Stimulated activated CD4-positive, alpha-beta T cell treated with anti-CD3 and anti-CD28 coated beads, Interleukin-12 subunit alpha, Interleukin-12 subunit beta, amount 100 ng/mL, for 24 hours (primary cell): ENCODE measurements at regions not wholly inside any gene's neighbourhood (a gene's known extent, or its start where the extent isn't known, plus 50 kb on each side); places are given as distances from the start of the nearest gene placed in this dataset.

Experiments
- DNase-seq, 2 experiments: peaks; one replicate each; pipeline ENCODE4 v3.0.0-alpha.2; 2020; ENCODE audit warnings: low read depth in 2 of 2

GRCh38 chr2:234339011-234339410 lies 157.9 kb downstream of the ARL4C start:
- no peak for DNase-seq

GRCh38 chr2:234335661-234336228 lies 161.1 kb downstream of the ARL4C start:
- DNase-seq: peak; percentile 19 to 25

- DNase-seq: no peak
Observed at GRCh38 chr2:234334756-234335155, 162.1 kb downstream of the ARL4C start.

- DNase-seq: no peak
Observed at GRCh38 chr2:234334151-234334550, 162.7 kb downstream of the ARL4C start.

- no peak for DNase-seq
Observed at GRCh38 chr2:234333168-234334130, 163.4 kb downstream of the ARL4C start.

- no peak for DNase-seq
Observed at GRCh38 chr2:234331966-234332365, 164.9 kb downstream of the ARL4C start.

GRCh38 chr2:234331566-234331965 lies 165.3 kb downstream of the ARL4C start:
- no peak for DNase-seq

- DNase-seq: no peak
Observed at GRCh38 chr2:234330902-234331301, 166.0 kb downstream of the ARL4C start.

GRCh38 chr2:234329202-234329960 lies 167.5 kb downstream of the ARL4C start:
- DNase-seq: no peak

- no peak for DNase-seq
Observed at GRCh38 chr2:234328444-234328990, 168.4 kb downstream of the ARL4C start.

GRCh38 chr2:234326694-234327093 lies 170.2 kb downstream of the ARL4C start:
- DNase-seq: no peak

GRCh38 chr2:234324116-234324515 lies 172.8 kb downstream of the ARL4C start:
- DNase-seq: no peak

- DNase-seq: no peak
Observed at GRCh38 chr2:234322766-234323465, 174.0 kb downstream of the ARL4C start.

- DNase-seq: no peak
Observed at GRCh38 chr2:234320066-234320465, 176.8 kb downstream of the ARL4C start.

- DNase-seq: no peak
Observed at GRCh38 chr2:234318361-234318760, 178.5 kb downstream of the ARL4C start.

- DNase-seq: no peak
Observed at GRCh38 chr2:234313558-234313957, 183.3 kb downstream of the ARL4C start.

GRCh38 chr2:234310166-234310565 lies 186.7 kb downstream of the ARL4C start:
- DNase-seq: no peak

- no peak for DNase-seq
Observed at GRCh38 chr2:234309431-234309830, 187.4 kb downstream of the ARL4C start.

- peak; percentile 57 to 61 for DNase-seq
Observed at GRCh38 chr2:234308813-234309195, 188.1 kb downstream of the ARL4C start.

- no peak for DNase-seq
Observed at GRCh38 chr2:234308073-234308812, 188.6 kb downstream of the ARL4C start.
